Neural progenitor cell (in vitro differentiated cells): ENCODE measurements at regions not wholly inside any gene's neighbourhood (a gene's known extent, or its start where the extent isn't known, plus 50 kb on each side); places are given as distances from the start of the nearest gene placed in this dataset.

Experiments
- EZH2 ChIP-seq: fragments of 200-600 bp; sonication (generic); IDR thresholded peaks from 2 replicates; pipeline ENCODE4 v1.6.1; 2017; ENCODE audit warnings: antibody characterized with exemption, mild to moderate bottlenecking, moderate library complexity
- TF ChIP-seq, protein P1 (sequence below): fragments of 200-600 bp; sonication (generic); IDR thresholded peaks from 2 replicates; pipeline ENCODE4 v1.5.1; 2017; ENCODE audit warnings: antibody characterized with exemption, mild to moderate bottlenecking

DNA sequence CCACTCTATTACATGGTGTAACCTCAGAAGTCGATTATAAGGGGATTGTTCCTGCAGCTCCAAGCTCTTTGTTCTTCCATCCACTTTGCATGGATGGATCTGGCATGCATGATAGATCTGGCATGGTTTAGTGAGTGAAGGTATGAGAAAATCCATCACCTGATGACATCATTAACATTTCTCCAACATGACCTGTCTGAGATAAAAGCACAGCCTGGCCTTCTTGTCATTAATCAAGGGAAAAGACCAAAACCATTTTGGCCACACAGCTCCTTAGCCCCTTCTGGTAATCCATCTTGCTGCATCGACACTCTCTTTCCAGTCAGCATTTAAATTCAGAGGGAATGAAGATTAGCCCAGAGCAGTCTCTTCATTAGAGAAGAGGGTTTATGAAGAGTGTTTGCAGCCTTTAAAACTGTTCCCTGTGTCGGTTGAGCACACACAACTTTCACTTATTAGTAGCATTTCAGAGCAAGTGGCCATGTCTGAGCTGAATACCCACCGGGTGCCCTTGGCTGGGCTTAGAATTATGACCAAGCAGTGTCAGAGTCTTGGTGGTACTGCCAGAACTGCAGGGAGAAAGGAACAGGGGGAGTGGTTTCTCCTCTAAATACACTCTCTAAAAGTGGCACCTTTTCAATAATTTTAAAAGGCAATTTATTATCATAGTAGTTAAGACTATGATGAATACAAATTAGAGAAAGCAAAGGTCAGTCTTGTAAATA is 246.0 kb downstream of the HAPSTR1 start:
- TF ChIP-seq, protein P1, sequence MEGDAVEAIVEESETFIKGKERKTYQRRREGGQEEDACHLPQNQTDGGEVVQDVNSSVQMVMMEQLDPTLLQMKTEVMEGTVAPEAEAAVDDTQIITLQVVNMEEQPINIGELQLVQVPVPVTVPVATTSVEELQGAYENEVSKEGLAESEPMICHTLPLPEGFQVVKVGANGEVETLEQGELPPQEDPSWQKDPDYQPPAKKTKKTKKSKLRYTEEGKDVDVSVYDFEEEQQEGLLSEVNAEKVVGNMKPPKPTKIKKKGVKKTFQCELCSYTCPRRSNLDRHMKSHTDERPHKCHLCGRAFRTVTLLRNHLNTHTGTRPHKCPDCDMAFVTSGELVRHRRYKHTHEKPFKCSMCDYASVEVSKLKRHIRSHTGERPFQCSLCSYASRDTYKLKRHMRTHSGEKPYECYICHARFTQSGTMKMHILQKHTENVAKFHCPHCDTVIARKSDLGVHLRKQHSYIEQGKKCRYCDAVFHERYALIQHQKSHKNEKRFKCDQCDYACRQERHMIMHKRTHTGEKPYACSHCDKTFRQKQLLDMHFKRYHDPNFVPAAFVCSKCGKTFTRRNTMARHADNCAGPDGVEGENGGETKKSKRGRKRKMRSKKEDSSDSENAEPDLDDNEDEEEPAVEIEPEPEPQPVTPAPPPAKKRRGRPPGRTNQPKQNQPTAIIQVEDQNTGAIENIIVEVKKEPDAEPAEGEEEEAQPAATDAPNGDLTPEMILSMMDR: no peak
- TF ChIP-seq EZH2: no peak
